ENCODE measurements at regions not wholly inside any gene's neighbourhood (a gene's known extent, or its start where the extent isn't known, plus 50 kb on each side); places are given as distances from the start of the nearest gene placed in this dataset.

DNA sequence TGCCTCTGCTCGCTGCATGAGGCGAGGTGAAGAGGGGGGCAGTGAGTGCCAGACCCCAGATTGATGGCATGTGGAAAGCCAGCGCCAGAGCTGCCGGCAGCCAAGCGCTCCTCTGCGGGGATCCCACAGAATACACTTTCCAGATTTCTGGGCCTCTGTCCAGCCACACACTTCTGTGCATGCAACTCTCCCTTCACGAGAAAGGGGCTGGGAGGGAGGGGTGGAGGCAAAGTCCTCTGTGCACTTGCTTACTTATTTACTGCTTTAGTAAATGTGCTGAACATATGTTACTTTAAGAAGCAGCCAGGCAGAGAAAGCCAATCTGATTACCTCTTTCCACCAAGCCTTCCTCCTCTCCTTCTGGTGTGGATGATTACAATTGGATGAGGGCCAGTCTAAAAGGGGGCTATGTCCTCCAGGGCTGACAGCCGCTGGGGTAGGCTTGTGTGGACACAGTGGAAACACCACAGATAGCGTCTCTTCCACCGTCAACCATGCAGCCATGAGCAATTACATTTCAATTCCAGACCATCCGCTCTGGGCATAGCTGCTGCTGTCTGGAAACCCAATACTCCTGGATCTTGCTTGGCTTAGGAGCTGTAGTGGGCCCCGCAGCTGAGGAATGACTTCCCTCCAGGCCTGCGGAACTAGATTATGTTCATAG is 322.8 kb upstream of the ANKRD30A start:
- DNase-seq (ENCODE audit: low read depth, low spot score) = no peak
- no peaks in the 10 kb centered on the region for H3K9me1 ChIP-seq (replicated peaks; ENCODE audit: control insufficient read depth, extremely low read depth, insufficient read depth, low read length)
- H3K27ac ChIP-seq (ENCODE audit: insufficient read depth, low read depth, low read length) = no peak overlapping the region
- no TSS peak for BruUV-seq (replicated peaks)
- H4K20me1 ChIP-seq (replicated peaks; ENCODE audit: control insufficient read depth, extremely low read depth, insufficient read depth, low read length) = no peaks in the 10 kb centered on the region
- H3K27me3 ChIP-seq (ENCODE audit: control insufficient read depth in 2 of 2, insufficient read depth in 2 of 2, low read length in 2 of 2) = no peaks in the 10 kb centered on the region
- H3K9me3 ChIP-seq (replicated peaks; ENCODE audit: control insufficient read depth, insufficient read depth, low read length) = no peaks in the 10 kb centered on the region
- dilution Hi-C loops (cut with MboI; ENCODE audit: extremely low pct_ligation_motif_present, low sequenced_read_pairs) (no loop called here), intact Hi-C loops (cut with micrococcal nuclease) (no loop called here)
- H3K4me3 ChIP-seq (replicated peaks in 1 of 3; ENCODE audit: insufficient read depth in 1 of 3, low read depth in 1 of 3, low read length in 3 of 3) = no peak overlapping the region
- POLR2A ChIA-PET = no interaction called here
- no peak overlapping the region for H3K4me2 ChIP-seq (ENCODE audit: insufficient read depth, low read length)
- no peak overlapping the region for H2AFZ ChIP-seq (ENCODE audit: low read depth, low read length)
- no peak overlapping the region for H3K9ac ChIP-seq (replicated peaks; ENCODE audit: extremely low read depth, insufficient read depth, low read length)
- CTCF ChIA-PET = no interaction called here
- no peak for FAIRE-seq
- no peaks in the 10 kb centered on the region for H3K4me1 ChIP-seq (ENCODE audit: control insufficient read depth, extremely low read depth, insufficient read depth, low read length)
- TF ChIP-seq CTCF (IDR thresholded peaks at IDR 0.05; ENCODE audit: extremely low read depth in 1 of 2, insufficient read depth in 1 of 2, low read depth in 1 of 2, low read length in 2 of 2) = no peak
- no peak for TF ChIP-seq JUN (IDR thresholded peaks at IDR 0.05; ENCODE audit: borderline replicate concordance, insufficient read depth, insufficient read length, low read depth)
- TF ChIP-seq EZH2 (IDR thresholded peaks at IDR 0.05; ENCODE audit: borderline replicate concordance, low read depth, low read length, severe bottlenecking) = no peak
- no peak for TF ChIP-seq MYC (IDR thresholded peaks at IDR 0.05; ENCODE audit: low read depth, low read length)
- TF ChIP-seq POLR2A (IDR thresholded peaks at IDR 0.05; ENCODE audit: low read depth, low read length) = no peak
- no peak for TF ChIP-seq FOS (IDR thresholded peaks at IDR 0.05; ENCODE audit: borderline replicate concordance, insufficient read depth, low read length)
- H3K79me2 ChIP-seq (ENCODE audit: control insufficient read depth, insufficient read depth, low read length) = no peaks in the 10 kb centered on the region
- no peaks in the 10 kb centered on the region for H3K36me3 ChIP-seq (ENCODE audit: control insufficient read depth in 2 of 2, extremely low read depth in 1 of 2, insufficient read depth in 2 of 2, low read length in 2 of 2)

DNA sequence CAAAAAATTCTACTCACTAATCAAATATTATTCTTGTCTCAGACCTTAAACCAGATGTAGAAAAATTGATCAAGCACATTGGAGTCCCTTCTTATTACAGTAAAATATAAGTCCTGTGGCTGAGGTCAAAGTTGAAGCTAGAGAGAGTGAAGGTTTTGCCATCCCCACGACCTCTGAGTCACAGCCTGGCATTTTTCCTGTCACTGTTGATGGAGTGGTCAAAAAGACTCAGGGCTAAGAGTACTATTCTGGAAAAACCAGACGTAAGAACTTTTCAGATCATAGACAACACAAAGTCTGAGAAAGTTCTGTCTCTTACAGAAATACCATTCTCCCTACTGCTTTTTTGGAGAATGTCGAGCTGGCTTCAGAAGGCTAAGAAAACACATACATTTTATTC is 323.7 kb upstream of the ANKRD30A start:
- CTCF ChIA-PET = no interaction called here
- H3K36me3 ChIP-seq (ENCODE audit: control insufficient read depth in 2 of 2, extremely low read depth in 1 of 2, insufficient read depth in 2 of 2, low read length in 2 of 2) = no peaks in the 10 kb centered on the region
- TF ChIP-seq CTCF (IDR thresholded peaks at IDR 0.05; ENCODE audit: extremely low read depth in 1 of 2, insufficient read depth in 1 of 2, low read depth in 1 of 2, low read length in 2 of 2) (no peak), POLR2A (IDR thresholded peaks at IDR 0.05; ENCODE audit: low read depth, low read length) (no peak), FOS (IDR thresholded peaks at IDR 0.05; ENCODE audit: borderline replicate concordance, insufficient read depth, low read length) (no peak), POLR2AphosphoS5 (IDR thresholded peaks at IDR 0.05; ENCODE audit: insufficient read depth, low read depth, low read length) (no peak), JUN (IDR thresholded peaks at IDR 0.05; ENCODE audit: borderline replicate concordance, insufficient read depth, insufficient read length, low read depth) (no peak), GATA2 (IDR thresholded peaks at IDR 0.05; ENCODE audit: insufficient read depth, insufficient read length, low read depth, low read length) (no peak), MYC (IDR thresholded peaks at IDR 0.05; ENCODE audit: low read depth, low read length) (no peak), EZH2 (IDR thresholded peaks at IDR 0.05; ENCODE audit: borderline replicate concordance, low read depth, low read length, severe bottlenecking) (no peak)
- TF ChIP-seq, protein P1, sequence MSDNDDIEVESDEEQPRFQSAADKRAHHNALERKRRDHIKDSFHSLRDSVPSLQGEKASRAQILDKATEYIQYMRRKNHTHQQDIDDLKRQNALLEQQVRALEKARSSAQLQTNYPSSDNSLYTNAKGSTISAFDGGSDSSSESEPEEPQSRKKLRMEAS (IDR thresholded peaks at IDR 0.05; ENCODE audit: insufficient read depth, insufficient read length) = no peak
- H3K27me3 ChIP-seq (ENCODE audit: control insufficient read depth in 2 of 2, insufficient read depth in 2 of 2, low read length in 2 of 2) = no peaks in the 10 kb centered on the region
- H3K9ac ChIP-seq (replicated peaks; ENCODE audit: extremely low read depth, insufficient read depth, low read length) = no peak overlapping the region
- intact Hi-C loops (cut with micrococcal nuclease) (no loop called here), dilution Hi-C loops (cut with MboI; ENCODE audit: extremely low pct_ligation_motif_present, low sequenced_read_pairs) (no loop called here)
- H3K4me2 ChIP-seq (ENCODE audit: insufficient read depth, low read length) = no peak overlapping the region
- no peak for FAIRE-seq
- H4K20me1 ChIP-seq (replicated peaks; ENCODE audit: control insufficient read depth, extremely low read depth, insufficient read depth, low read length) = no peaks in the 10 kb centered on the region
- no TSS peak for BruUV-seq (replicated peaks)
- H3K79me2 ChIP-seq (ENCODE audit: control insufficient read depth, insufficient read depth, low read length) = no peaks in the 10 kb centered on the region
- H3K4me1 ChIP-seq (ENCODE audit: control insufficient read depth, extremely low read depth, insufficient read depth, low read length) = no peaks in the 10 kb centered on the region
- H3K27ac ChIP-seq (ENCODE audit: insufficient read depth, low read depth, low read length) = no peak overlapping the region
- H2AFZ ChIP-seq (ENCODE audit: low read depth, low read length) = no peak overlapping the region
- no peaks in the 10 kb centered on the region for H3K9me3 ChIP-seq (replicated peaks; ENCODE audit: control insufficient read depth, insufficient read depth, low read length)
- H3K9me1 ChIP-seq (replicated peaks; ENCODE audit: control insufficient read depth, extremely low read depth, insufficient read depth, low read length) = no peaks in the 10 kb centered on the region
- no peak overlapping the region for H3K4me3 ChIP-seq (replicated peaks in 1 of 3; ENCODE audit: insufficient read depth in 1 of 3, low read depth in 1 of 3, low read length in 3 of 3)
- DNase-seq (ENCODE audit: low read depth, low spot score) = no peak
- POLR2A ChIA-PET = no interaction called here

Measured in endothelial cell of umbilical vein (primary cell).